Muscle of arm (tissue), 1 donor: ENCODE measurements at regions not wholly inside any gene's neighbourhood (a gene's known extent, or its start where the extent isn't known, plus 50 kb on each side); places are given as distances from the start of the nearest gene placed in this dataset.
A peak's percentile ranks its signal among the peaks of the same experiment; 100 is the strongest.
"Not testable (repeated sequence)": the region's sequence is repeated elsewhere in the genome, so short reads cannot be mapped to it uniquely, and the experiment has no call there.

ENCODE experiments used
- DNase-seq: peaks from one replicate; pipeline ENCODE4 v3.0.0-alpha.2; 2013

GRCh38 chrX:26873736-26874135 is 589.4 kb downstream of the PPP4R3C start:
- DNase-seq, result no peak

- DNase-seq, result no peak
Measured at GRCh38 chrX:26871967-26872366, 591.2 kb downstream of the PPP4R3C start.

- DNase-seq, result no peak
Measured at GRCh38 chrX:26851981-26852380, 611.2 kb downstream of the PPP4R3C start.

- no peak for DNase-seq
Measured at GRCh38 chrX:26848511-26848910, 614.6 kb downstream of the PPP4R3C start.

GRCh38 chrX:26845056-26845455 is 618.1 kb downstream of the PPP4R3C start:
- no peak for DNase-seq

- no peak for DNase-seq
Measured at GRCh38 chrX:26822448-26822847, 606.5 kb downstream of the MAGEB5 start.

- DNase-seq, result no peak
Measured at GRCh38 chrX:26789751-26790150, 573.8 kb downstream of the MAGEB5 start.

- no peak for DNase-seq
Measured at GRCh38 chrX:26788402-26788998, 572.5 kb downstream of the MAGEB5 start.

- DNase-seq, result peak; percentile 1
Measured at GRCh38 chrX:26783512-26784225, 567.7 kb downstream of the MAGEB5 start.

GRCh38 chrX:26778320-26778888 is 562.4 kb downstream of the MAGEB5 start:
- no peak for DNase-seq

GRCh38 chrX:26762253-26762652 is 546.3 kb downstream of the MAGEB5 start:
- DNase-seq, result no peak

GRCh38 chrX:26755760-26756159 is 539.8 kb downstream of the MAGEB5 start:
- DNase-seq, result not testable (repeated sequence)

GRCh38 chrX:26747877-26748276 is 531.9 kb downstream of the MAGEB5 start:
- no peak for DNase-seq

GRCh38 chrX:26722666-26723428 is 506.9 kb downstream of the MAGEB5 start:
- no peak for DNase-seq

GRCh38 chrX:26672571-26672970 is 456.6 kb downstream of the MAGEB5 start:
- DNase-seq, result no peak

- DNase-seq, result no peak
Measured at GRCh38 chrX:26670521-26670920, 454.6 kb downstream of the MAGEB5 start.

GRCh38 chrX:26664919-26665318 is 448.9 kb downstream of the MAGEB5 start:
- no peak for DNase-seq

- DNase-seq, result no peak
Measured at GRCh38 chrX:26653050-26653449, 437.1 kb downstream of the MAGEB5 start.

- DNase-seq, result no peak
Measured at GRCh38 chrX:26651755-26652154, 435.8 kb downstream of the MAGEB5 start.

- DNase-seq, result no peak
Measured at GRCh38 chrX:26649534-26649933, 433.6 kb downstream of the MAGEB5 start.

GRCh38 chrX:26631385-26631784 is 415.4 kb downstream of the MAGEB5 start:
- DNase-seq, result no peak

- no peak for DNase-seq
Measured at GRCh38 chrX:26613956-26614355, 398.0 kb downstream of the MAGEB5 start.

- peak; percentile 26 for DNase-seq
Measured at GRCh38 chrX:26606971-26607370, 391.0 kb downstream of the MAGEB5 start.
